Activated CD4-positive, CD25-positive, alpha-beta regulatory T cell treated with anti-CD3 and anti-CD28 coated beads, Interleukin-2, amount 50 U/mL, for 16 hours (primary cell): ENCODE measurements at regions not wholly inside any gene's neighbourhood (a gene's known extent, or its start where the extent isn't known, plus 50 kb on each side); places are given as distances from the start of the nearest gene placed in this dataset.

Experiments
- DNase-seq: peaks from one replicate; pipeline ENCODE4 v3.0.0-alpha.2; 2020; ENCODE audit warnings: low read depth, low spot score

- DNase-seq: no peak
Measured at GRCh38 chr16:85173981-85174751, 61.9 kb upstream of the CIBAR2 start.

DNA sequence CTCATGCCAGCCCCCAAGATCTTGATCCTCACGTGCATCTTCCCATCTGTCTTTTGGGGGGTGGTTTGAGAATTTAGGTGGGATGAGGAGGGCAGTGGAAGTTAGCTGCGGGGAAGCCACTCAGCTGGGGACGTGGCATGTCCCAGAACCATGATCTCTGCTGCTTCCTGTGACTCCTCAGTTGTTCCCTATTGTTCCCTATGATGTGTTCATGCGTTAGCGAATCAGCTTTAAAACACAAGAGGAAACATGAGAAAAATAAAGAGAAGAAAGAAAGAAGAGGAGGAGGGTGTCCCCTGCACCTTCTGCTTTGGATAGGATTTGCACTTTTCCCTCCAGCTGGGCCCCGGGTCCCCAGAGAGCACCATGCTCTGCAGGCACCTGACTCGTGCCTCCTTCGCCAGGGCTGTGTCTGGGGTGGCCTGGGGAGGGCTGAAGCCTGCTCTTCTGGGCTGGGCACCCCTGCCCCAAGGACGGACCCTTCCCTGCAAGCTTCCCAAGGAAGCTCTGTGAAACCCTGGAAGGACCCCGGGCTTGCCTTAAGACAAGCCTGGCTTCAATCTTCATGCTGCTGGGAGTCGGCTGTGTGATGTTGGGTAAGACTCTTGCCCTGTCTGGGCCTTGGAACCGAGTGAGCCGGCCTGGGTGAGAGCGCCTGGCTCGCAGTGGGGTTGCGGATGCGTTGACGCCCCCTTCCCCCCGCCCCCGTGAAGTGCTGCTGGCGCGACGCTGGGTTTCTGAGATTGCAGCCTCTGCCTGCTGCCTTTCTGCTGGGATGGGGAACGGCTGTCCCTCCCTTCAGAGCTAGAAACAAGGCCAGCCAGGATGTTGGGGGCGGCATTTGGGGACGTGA is 62.8 kb upstream of the CIBAR2 start:
- DNase-seq: no peak

GRCh38 chr16:85175724-85176233 is 63.5 kb upstream of the CIBAR2 start:
- no peak for DNase-seq

DNA sequence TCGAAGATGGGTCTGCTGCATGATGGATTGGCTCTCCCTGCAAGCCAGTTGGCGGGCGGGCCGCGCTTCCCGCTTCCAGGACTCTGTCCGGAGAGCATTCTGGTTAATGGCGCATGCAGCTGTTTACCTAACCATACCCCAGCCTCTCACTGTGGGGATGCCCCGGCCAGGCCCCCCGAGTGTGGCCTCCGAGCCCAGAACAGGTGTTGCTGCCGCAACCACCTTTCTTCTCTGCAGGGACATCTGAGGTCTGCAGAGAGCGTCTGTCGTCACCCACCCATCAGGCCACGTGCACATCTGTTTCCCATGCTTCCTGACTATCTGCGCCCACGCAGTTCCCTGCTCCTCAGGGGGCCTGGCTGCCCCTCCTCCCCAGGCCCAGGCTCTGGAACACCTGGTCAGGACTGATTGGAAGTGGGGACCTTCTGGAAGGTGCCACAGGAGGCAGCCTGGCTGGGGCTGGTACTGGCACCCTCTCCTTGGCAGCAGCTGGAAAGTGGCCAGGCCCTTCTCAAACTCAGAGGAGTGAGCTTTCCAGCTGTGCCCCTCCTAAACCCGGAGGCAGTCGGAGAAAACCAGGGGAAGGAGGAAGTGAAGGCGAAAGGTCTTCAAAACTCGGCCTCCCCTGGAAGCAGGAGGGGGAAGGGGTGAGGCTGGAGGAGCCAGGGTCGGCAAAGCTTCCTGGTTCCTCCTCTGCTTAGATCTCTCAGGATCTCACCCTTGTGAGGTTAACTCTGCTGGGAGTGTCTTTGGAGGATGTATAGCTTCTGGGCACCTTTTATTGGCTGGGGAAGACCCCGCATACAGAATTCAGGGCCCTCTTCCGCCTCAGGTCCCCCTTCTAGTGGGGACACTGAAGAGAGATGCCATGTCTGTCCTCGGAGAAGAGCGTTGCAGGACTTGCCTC is 64.5 kb upstream of the CIBAR2 start:
- no peak for DNase-seq

- DNase-seq: no peak
Measured at GRCh38 chr16:85177448-85177846, 65.2 kb upstream of the CIBAR2 start.

- DNase-seq: no peak
Measured at GRCh38 chr16:85178006-85178591, 65.8 kb upstream of the CIBAR2 start.

DNA sequence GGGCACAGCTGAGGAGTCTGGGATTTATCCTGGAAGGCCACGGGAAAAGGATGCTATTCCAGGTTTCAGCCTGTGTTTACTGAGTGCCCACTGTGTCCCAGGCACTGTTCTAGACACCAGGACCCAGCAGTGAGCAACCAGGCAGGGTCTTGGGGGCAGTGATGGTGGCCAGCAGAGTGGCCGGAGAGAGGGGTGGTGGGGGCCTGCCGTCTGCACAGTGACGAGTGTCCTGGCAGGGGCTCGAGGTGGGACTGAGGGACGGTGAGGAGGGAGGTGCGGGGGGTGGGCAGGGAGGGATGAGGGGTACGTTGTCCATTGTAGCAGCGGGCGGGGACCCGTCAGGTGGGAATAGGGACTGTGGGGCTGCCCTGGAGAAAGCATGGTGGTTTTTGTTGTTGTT is 66.3 kb upstream of the CIBAR2 start:
- no peak for DNase-seq

- DNase-seq: no peak
Measured at GRCh38 chr16:85179344-85180046, 67.2 kb upstream of the CIBAR2 start.

DNA sequence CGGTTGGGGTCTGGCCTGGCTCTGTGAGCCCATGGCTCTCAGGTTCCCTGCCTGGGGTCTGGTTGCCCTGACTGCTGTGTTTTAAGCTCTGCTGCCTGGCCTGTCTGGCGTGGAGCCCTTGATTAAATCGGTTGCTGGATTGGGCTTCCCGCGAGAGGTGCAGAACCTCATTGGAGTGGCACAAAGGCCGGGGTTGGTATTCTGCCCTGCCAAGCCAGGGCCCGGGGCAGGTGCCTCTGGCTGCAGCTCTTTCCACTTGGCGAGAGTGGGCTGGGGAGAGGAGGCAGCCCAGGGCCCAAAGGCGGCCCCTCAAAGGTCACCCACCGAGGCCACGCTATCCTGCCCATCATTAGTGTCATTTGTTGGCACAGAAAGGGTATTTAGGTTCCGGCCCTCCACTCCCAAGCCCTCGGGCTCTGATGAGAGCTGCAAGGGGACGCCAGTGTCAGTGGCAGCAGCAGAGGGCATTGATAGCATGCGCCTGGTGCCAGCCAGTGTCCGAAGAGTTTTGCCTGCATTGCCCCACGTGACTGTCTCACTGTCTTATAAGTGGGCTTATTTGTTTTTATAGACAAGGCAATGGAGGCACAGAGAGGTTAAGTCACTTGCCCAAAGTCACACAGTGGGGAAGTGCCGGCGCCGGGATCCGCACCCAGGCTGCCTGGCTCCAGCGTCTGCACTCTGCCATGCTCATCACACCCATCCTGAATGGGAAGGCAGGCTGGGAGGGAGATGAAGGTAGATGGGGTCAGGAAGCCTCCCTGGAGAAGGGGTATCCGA is 68.0 kb upstream of the CIBAR2 start:
- no peak for DNase-seq

- no peak for DNase-seq
Measured at GRCh38 chr16:85180827-85181738, 68.8 kb upstream of the CIBAR2 start.

GRCh38 chr16:85181739-85182129 is 69.5 kb upstream of the CIBAR2 start:
- DNase-seq: no peak

- DNase-seq: no peak
Measured at GRCh38 chr16:85182286-85182685, 70.0 kb upstream of the CIBAR2 start.

DNA sequence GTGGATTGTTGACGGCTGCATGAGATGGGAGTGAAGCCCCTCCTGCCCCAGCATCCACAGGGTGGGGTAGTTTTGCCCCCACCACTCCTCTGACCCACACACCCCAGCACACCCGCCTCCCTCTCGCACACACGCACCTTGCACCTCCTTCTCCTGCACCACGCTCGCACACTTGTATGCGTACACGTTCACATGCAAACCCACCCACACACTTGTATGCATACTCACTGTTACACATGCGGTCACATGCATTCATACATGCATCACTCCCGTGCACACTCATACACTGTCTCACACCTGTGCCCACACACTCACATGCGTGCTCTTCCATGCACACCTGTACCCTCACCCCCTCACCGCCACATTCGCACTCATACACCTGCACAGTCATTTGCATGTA is 70.5 kb upstream of the CIBAR2 start:
- no peak for DNase-seq

DNA sequence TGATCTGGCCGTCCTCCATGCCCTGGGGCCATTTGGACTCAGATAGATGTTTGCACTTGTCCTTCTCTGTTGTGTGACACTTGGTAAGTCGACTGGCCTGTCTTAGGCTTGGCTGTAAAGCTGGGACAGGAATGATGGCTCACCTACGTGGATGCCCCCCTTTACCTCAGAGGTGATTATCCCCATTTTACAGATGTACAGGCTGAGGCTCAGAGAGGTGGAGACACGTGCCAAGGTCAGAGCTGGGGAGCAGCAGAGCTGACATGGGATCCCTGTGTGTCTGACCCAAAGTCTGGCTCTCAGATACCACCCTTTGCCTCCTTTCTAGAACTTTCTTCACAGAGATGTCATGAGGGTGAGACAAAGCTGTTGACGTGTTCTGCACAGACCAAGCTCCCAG is 71.3 kb upstream of the CIBAR2 start:
- DNase-seq: no peak

- DNase-seq: no peak
Measured at GRCh38 chr16:85184404-85184803, 72.1 kb upstream of the CIBAR2 start.

DNA sequence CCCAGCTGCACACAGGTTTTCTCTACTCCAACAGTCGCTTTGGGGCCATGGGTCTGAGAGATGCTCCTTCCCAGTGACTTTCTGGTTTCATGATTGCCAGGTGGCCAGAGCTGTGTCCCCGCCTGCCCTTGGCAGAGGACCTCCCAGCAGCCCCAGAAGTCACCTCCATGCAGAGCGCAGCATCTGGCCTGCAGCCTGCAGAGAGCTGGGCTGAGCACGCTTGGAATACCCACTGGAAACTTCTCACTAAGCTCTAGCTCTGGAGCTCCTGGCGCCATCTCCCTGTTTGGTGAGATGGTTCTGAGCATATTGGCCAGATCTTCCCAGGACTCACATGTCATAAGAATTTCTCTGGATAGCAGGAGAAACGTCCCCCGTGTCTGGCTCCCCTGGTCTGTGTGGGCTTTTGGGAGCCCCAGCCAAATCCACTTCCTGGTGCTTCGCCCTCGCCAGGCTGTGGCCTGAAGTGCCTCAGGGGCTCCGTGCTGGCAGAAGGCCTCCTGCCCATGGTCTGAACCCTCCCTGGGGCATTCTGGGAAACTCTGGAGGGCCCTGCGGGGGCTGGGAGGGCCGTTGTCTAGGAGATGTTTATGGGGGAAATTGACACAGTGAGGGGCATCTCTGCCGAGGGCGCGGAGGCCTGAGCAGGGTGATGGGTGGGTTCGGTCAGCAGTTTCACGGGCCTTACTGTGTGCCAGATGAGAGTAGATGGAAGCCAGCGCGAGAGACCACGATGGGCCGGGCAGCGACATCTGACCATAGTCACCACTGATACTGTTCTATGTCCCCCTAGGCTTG is 73.2 kb upstream of the CIBAR2 start:
- no peak for DNase-seq

DNA sequence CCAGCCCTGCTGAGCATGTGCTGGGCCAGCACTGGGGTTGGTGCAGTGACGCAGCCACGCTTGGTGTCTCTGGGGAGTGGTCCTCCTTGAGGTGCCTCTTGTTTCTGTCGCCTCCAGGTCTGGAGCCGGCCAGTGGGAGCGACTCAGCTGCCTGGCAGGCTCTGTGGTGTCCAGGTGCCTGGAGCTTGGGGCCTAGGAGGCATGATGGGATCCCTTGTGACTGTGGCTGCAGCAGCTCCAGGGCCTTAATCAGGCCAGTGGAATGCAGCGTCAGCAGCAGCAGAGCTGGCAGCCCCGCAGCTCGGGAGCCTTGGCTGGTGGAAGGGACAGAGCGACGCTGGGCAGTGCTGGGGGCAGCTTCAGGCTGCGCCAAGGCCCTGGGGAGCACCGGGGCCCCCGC is 74.7 kb upstream of the CIBAR2 start:
- DNase-seq: no peak

- DNase-seq: no peak
Measured at GRCh38 chr16:85187447-85187846, 75.2 kb upstream of the CIBAR2 start.
